ENCODE measurements at regions not wholly inside any gene's neighbourhood (a gene's known extent, or its start where the extent isn't known, plus 50 kb on each side); places are given as distances from the start of the nearest gene placed in this dataset.

DNA sequence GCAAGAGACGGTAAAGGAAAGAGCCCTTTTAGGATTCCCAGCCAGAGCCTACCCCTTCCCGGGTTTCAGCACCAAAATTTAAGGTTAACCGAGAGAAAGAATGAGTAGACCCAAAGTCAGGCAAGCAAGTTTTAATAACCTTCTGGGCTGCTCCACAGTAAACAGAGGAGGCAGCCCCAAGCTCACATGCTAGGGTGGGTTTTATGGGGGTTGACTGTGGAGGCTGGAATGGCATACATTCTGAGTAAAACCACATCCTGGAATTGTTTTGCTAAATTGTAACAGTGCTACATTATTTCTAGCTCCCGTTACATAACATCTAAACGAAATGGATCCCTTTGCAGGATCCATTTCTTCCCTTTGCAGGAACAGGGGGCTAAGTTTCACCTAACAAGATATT is 102.2 kb upstream of the USP9Y start:
- TF ChIP-seq CTCF (IDR thresholded peaks at IDR 0.05; ENCODE audit: poor library complexity, severe bottlenecking) (no peak), POLR2AphosphoS5 (IDR thresholded peaks at IDR 0.05) (no peak), REST (IDR thresholded peaks at IDR 0.05; ENCODE audit: borderline replicate concordance) (no peak), SMC3 (conservative IDR thresholded peaks at IDR 0.05; ENCODE audit: poor library complexity) (no peak), MXI1 (conservative IDR thresholded peaks at IDR 0.05; ENCODE audit: poor library complexity, severe bottlenecking) (no peak), EZH2 (IDR thresholded peaks at IDR 0.05; ENCODE audit: borderline replicate concordance, insufficient read depth, low read length, poor library complexity, severe bottlenecking) (no peak), RAD21 (conservative IDR thresholded peaks at IDR 0.05) (no peak)
